ENCODE measurements at regions not wholly inside any gene's neighbourhood (a gene's known extent, or its start where the extent isn't known, plus 50 kb on each side); places are given as distances from the start of the nearest gene placed in this dataset.
A peak's percentile ranks its signal among the peaks of the same experiment; 100 is the strongest.
"Not testable (repeated sequence)": the region's sequence is repeated elsewhere in the genome, so short reads cannot be mapped to it uniquely, and the experiment has no call there.

DNA sequence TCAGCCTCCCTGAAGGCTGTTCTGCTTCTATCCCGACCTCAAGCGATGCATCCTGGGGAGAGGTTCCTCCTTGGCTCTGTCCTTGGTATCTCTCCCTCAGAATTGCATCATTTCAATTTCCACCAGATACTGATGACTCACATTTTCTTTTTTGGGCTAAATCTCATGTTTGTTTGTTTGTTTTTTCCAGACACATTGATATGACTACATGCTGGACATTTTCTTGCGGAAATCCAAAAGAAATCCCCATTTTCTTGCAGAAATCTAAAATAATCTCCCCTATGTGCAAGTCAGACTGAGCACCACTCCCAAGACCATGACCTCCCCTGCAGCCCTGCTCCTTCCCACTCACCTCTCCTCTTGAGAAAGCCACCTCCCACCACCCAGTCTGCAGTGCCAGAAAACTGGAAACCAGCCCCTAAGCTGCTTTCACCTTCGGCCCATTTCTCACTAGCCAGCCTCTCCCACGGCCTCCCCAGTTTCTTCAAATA is 260.2 kb upstream of the PRKCQ start:
- Histone ChIP-seq H3K9me2 (ENCODE audit: low read depth, low read length) (no peaks in the 10 kb centered on the region), H2AFZ (ENCODE audit: low read length) (no peak overlapping the region), H3K27ac (ENCODE audit: low read depth, low read length, poor library complexity, severe bottlenecking) (no peak overlapping the region), H3K79me2 (ENCODE audit: insufficient read depth, low read length) (no peaks in the 10 kb centered on the region), H3K4me1 (ENCODE audit: insufficient read depth, low read length, severe bottlenecking) (no peaks in the 10 kb centered on the region), H3K36me3 (ENCODE audit: insufficient read depth, low read length) (no peaks in the 10 kb centered on the region), H4K20me1 (ENCODE audit: insufficient read depth, low read length) (no peaks in the 10 kb centered on the region), H3K4me2 (ENCODE audit: low read length) (no peak overlapping the region), H3K4me3 (ENCODE audit: low read depth, low read length, poor library complexity, severe bottlenecking) (no peak overlapping the region), H3K9me3 (ENCODE audit: low read length) (no peaks in the 10 kb centered on the region), H3F3A (ENCODE audit: insufficient read depth, low read length) (no peaks in the 10 kb centered on the region), H3K9ac (ENCODE audit: low read length) (no peak overlapping the region), H3K27me3 (ENCODE audit: insufficient read depth, low read length) (no peaks in the 10 kb centered on the region)
- TF ChIP-seq, protein P1, sequence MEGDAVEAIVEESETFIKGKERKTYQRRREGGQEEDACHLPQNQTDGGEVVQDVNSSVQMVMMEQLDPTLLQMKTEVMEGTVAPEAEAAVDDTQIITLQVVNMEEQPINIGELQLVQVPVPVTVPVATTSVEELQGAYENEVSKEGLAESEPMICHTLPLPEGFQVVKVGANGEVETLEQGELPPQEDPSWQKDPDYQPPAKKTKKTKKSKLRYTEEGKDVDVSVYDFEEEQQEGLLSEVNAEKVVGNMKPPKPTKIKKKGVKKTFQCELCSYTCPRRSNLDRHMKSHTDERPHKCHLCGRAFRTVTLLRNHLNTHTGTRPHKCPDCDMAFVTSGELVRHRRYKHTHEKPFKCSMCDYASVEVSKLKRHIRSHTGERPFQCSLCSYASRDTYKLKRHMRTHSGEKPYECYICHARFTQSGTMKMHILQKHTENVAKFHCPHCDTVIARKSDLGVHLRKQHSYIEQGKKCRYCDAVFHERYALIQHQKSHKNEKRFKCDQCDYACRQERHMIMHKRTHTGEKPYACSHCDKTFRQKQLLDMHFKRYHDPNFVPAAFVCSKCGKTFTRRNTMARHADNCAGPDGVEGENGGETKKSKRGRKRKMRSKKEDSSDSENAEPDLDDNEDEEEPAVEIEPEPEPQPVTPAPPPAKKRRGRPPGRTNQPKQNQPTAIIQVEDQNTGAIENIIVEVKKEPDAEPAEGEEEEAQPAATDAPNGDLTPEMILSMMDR (IDR thresholded peaks at IDR 0.05; ENCODE audit: low read length) = no peak
- no peak for TF ChIP-seq EZH2 (IDR thresholded peaks at IDR 0.05; ENCODE audit: borderline replicate concordance, low read length)

DNA sequence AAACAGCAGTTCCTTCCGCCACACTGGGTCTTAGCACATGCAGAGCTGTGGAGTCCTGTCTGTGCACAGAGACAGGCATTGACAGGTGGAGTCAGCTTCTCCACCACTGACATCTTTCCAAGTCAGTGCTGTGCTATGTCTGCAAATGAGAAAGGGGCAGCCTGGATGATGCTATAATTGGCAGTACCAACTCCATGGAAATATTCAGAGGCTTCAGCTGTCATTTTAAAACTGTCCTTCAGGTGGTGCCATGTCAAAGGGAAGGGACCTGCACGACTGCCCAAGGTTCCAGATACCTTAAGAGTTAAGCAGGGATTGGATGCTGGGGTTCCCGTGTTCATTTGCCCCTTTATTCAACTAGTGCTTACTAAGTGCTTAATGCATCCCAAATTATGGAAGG is 258.0 kb upstream of the PRKCQ start:
- Histone ChIP-seq H3F3A (ENCODE audit: insufficient read depth, low read length) (no peaks in the 10 kb centered on the region), H3K9ac (ENCODE audit: low read length) (no peak overlapping the region), H3K4me2 (ENCODE audit: low read length) (no peak overlapping the region), H3K4me3 (ENCODE audit: low read depth, low read length, poor library complexity, severe bottlenecking) (no peak overlapping the region), H3K36me3 (ENCODE audit: insufficient read depth, low read length) (no peaks in the 10 kb centered on the region), H3K27ac (ENCODE audit: low read depth, low read length, poor library complexity, severe bottlenecking) (no peak overlapping the region), H3K9me3 (ENCODE audit: low read length) (no peaks in the 10 kb centered on the region), H3K27me3 (ENCODE audit: insufficient read depth, low read length) (no peaks in the 10 kb centered on the region), H2AFZ (ENCODE audit: low read length) (no peak overlapping the region), H3K79me2 (ENCODE audit: insufficient read depth, low read length) (no peaks in the 10 kb centered on the region), H3K9me2 (ENCODE audit: low read depth, low read length) (no peaks in the 10 kb centered on the region), H3K4me1 (ENCODE audit: insufficient read depth, low read length, severe bottlenecking) (no peaks in the 10 kb centered on the region), H4K20me1 (ENCODE audit: insufficient read depth, low read length) (no peaks in the 10 kb centered on the region)
- no peak for TF ChIP-seq EZH2 (IDR thresholded peaks at IDR 0.05; ENCODE audit: borderline replicate concordance, low read length)
- TF ChIP-seq, protein P1 (IDR thresholded peaks at IDR 0.05; ENCODE audit: low read length) = peak; percentile 39; the same call in 1 of the 2 replicates

DNA sequence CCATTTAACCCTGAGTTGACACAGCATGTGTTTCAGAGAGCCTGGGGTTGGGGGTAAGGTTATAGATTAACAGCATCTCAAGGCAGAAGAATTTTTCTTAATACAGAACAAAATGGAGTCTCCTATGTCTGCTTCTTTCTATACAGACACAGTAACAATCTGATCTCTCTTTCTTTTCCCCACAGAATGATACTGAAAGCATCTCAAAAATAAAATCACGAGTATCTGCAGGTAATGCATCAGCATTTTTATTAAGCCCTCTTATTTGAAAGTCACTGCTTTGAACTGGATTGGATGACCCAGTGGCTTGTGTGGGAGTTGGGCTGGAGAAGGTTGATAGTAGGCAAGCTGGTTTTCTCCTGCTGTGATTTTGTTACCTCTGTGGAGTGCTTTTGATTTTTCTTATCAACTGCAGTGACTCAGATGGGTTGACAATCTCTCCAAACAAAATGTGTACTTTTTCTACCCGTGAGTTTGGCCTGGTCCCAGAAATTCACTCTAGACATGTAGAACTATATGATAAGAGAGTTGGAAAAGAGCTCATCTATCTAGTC is 253.5 kb upstream of the PRKCQ start:
- Histone ChIP-seq H3K9me3 (ENCODE audit: low read length) (no peaks in the 10 kb centered on the region), H4K20me1 (ENCODE audit: insufficient read depth, low read length) (no peaks in the 10 kb centered on the region), H3K4me1 (ENCODE audit: insufficient read depth, low read length, severe bottlenecking) (no peaks in the 10 kb centered on the region), H3K9ac (ENCODE audit: low read length) (no peak overlapping the region), H3K79me2 (ENCODE audit: insufficient read depth, low read length) (no peaks in the 10 kb centered on the region), H3K27me3 (ENCODE audit: insufficient read depth, low read length) (no peaks in the 10 kb centered on the region), H3K4me2 (ENCODE audit: low read length) (no peak overlapping the region), H3K4me3 (ENCODE audit: low read depth, low read length, poor library complexity, severe bottlenecking) (no peak overlapping the region), H3F3A (ENCODE audit: insufficient read depth, low read length) (no peaks in the 10 kb centered on the region), H3K36me3 (ENCODE audit: insufficient read depth, low read length) (no peaks in the 10 kb centered on the region), H2AFZ (ENCODE audit: low read length) (no peak overlapping the region), H3K9me2 (ENCODE audit: low read depth, low read length) (no peaks in the 10 kb centered on the region), H3K27ac (ENCODE audit: low read depth, low read length, poor library complexity, severe bottlenecking) (no peak overlapping the region)
- TF ChIP-seq EZH2 (IDR thresholded peaks at IDR 0.05; ENCODE audit: borderline replicate concordance, low read length) = no peak
- TF ChIP-seq, protein P1 (IDR thresholded peaks at IDR 0.05; ENCODE audit: low read length) = no peak

DNA sequence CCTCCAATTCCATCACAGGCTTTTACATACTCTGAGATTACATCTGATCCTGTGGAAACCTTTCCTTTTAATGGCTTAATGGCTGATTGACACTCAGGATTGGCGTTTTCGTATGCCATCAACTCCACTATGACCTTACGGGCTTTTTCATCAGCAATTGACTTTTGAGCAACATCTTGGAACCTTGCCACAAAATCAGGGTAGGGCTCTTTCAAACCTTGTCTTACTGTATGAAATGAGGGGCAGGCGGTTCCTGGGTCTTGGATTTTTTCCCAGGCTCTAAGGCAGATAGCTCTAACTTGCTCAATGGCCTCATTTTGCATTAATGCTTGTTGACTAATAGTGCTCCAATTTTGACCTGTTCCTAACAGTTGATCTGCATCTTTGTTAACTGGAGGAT is 250.9 kb upstream of the PRKCQ start:
- not testable (repeated sequence) for H3K27ac ChIP-seq (ENCODE audit: low read depth, low read length, poor library complexity, severe bottlenecking); H3K9ac ChIP-seq (ENCODE audit: low read length); H3K27me3 ChIP-seq (ENCODE audit: insufficient read depth, low read length); H3K9me3 ChIP-seq (ENCODE audit: low read length); H3F3A ChIP-seq (ENCODE audit: insufficient read depth, low read length); H3K79me2 ChIP-seq (ENCODE audit: insufficient read depth, low read length); H3K4me1 ChIP-seq (ENCODE audit: insufficient read depth, low read length, severe bottlenecking); H3K36me3 ChIP-seq (ENCODE audit: insufficient read depth, low read length); H2AFZ ChIP-seq (ENCODE audit: low read length); H4K20me1 ChIP-seq (ENCODE audit: insufficient read depth, low read length); H3K4me3 ChIP-seq (ENCODE audit: low read depth, low read length, poor library complexity, severe bottlenecking); H3K4me2 ChIP-seq (ENCODE audit: low read length); H3K9me2 ChIP-seq (ENCODE audit: low read depth, low read length)

DNA sequence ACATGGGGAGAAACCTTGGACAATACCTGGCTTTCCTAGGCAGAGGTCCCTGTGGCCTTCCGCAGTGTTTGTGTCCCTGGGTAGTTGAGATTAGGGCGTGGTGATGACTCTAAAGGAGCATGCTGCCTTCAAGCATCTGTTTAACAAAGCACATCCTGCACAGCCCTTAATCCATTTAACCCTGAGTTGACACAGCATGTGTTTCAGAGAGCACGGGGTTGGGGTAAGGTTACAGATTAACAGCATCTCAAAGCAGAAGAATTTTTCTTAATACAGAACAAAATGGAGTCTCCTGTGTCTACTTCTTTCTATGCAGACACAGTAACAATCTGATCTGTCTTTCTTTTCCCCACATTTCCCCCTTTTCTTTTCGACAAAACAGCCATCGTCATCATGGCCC is 244.7 kb upstream of the PRKCQ start:
- not testable (repeated sequence) for H3K4me1 ChIP-seq (ENCODE audit: insufficient read depth, low read length, severe bottlenecking); H3K9me3 ChIP-seq (ENCODE audit: low read length); H4K20me1 ChIP-seq (ENCODE audit: insufficient read depth, low read length); H3K4me2 ChIP-seq (ENCODE audit: low read length); H3K36me3 ChIP-seq (ENCODE audit: insufficient read depth, low read length); H3K79me2 ChIP-seq (ENCODE audit: insufficient read depth, low read length); H3K27me3 ChIP-seq (ENCODE audit: insufficient read depth, low read length); H2AFZ ChIP-seq (ENCODE audit: low read length); H3F3A ChIP-seq (ENCODE audit: insufficient read depth, low read length); H3K9ac ChIP-seq (ENCODE audit: low read length); H3K27ac ChIP-seq (ENCODE audit: low read depth, low read length, poor library complexity, severe bottlenecking); H3K4me3 ChIP-seq (ENCODE audit: low read depth, low read length, poor library complexity, severe bottlenecking); H3K9me2 ChIP-seq (ENCODE audit: low read depth, low read length)
